K562 (cell line): ENCODE measurements at regions not wholly inside any gene's neighbourhood (a gene's known extent, or its start where the extent isn't known, plus 50 kb on each side); places are given as distances from the start of the nearest gene placed in this dataset.
A peak's percentile ranks its signal among the peaks of the same experiment; 100 is the strongest.

Experiments
- ATAC-seq: fragments of 200-7000 bp; cut with Tn5 transposase; 3 replicates; pipeline ENCODE4 v1.9.1; 2020; ENCODE audit warnings: moderate library complexity
- BruUV-seq: library from RNA; stranded (reverse); fragments of 400-500 nt; replicated peaks from 2 replicates; lab custom pipeline; 2021; lab: Mats Ljungman, UMichigan
- CTCF ChIA-PET: fragments of 300-600 bp; formaldehyde crosslinking; extraction: SDS; loops from one replicate; lab custom pipeline; 2021; ENCODE audit warnings: low intra/inter-chr PET ratio; lab: Yijun Ruan, JAX
- POLR2A ChIA-PET: fragments of 300-600, 350-650 bp; sonication (Branson Sonifier 250); formaldehyde crosslinking; extraction: SDS; loops from one replicate; lab custom pipeline; 2021; ENCODE audit warnings: antibody characterized with exemption, inconsistent platforms; lab: Yijun Ruan, JAX
- DNase-seq, 4 experiments: peaks; one replicate each; pipeline versions ENCODE4 v3.0.0 to v3.0.0-alpha.2; 2011 to 2018; ENCODE audit warnings: low spot score in 3 of 4, mixed read lengths in 3 of 4; ENCODE audit errors: extremely low read depth in 1 of 4
- FAIRE-seq: peaks from 2 replicates; lab custom pipeline; 2011; peaks lifted over from hg19 to GRCh38; lab: Jason Lieb, UNC
- H2AFZ ChIP-seq: 2 replicates; pipeline ENCODE4 v1.6.0; 2011; ENCODE audit warnings: low read depth, low read length, control low read depth, inconsistent platforms
- H3K27ac ChIP-seq: fragments of 200-600 bp; 3 replicates; pipeline ENCODE4 v1.8.0; 2011; ENCODE audit warnings: low read depth, mild to moderate bottlenecking, control low read depth, inconsistent platforms, low read length, moderate library complexity, mixed read lengths; ENCODE audit errors: extremely low read depth
- H3K27me3 ChIP-seq, 2 experiments: fragments of 300-600 bp in 1 of 2; 2 replicates in 1 of 2; 3 replicates in 1 of 2; pipeline versions ENCODE4 v1.6.0 to v1.8.0; 2011; ENCODE audit warnings: inconsistent platforms in 2 of 2, low read length in 2 of 2, mild to moderate bottlenecking in 1 of 2, mixed read lengths in 1 of 2, moderate library complexity in 1 of 2; ENCODE audit not compliant: control insufficient read depth in 2 of 2, insufficient read depth in 2 of 2
- H3K36me3 ChIP-seq: fragments of 300-600 bp; 3 replicates; pipeline ENCODE4 v1.8.0; 2011; ENCODE audit warnings: mild to moderate bottlenecking, low read length, inconsistent platforms; ENCODE audit not compliant: control insufficient read depth, insufficient read depth
- H3K4me1 ChIP-seq, 2 experiments: fragments of 200-600 bp in 1 of 2; replicated peaks in 1 of 2; 2 replicates in 1 of 2; 3 replicates in 1 of 2; pipeline versions ENCODE4 v1.5.1 to v1.8.0; 2011; ENCODE audit warnings: inconsistent platforms in 2 of 2, low read length in 2 of 2, mild to moderate bottlenecking in 1 of 2, mixed read lengths in 1 of 2, moderate library complexity in 1 of 2; ENCODE audit not compliant: control insufficient read depth in 2 of 2, insufficient read depth in 2 of 2
- H3K4me2 ChIP-seq: 2 replicates; pipeline ENCODE4 v1.6.1; 2011; ENCODE audit warnings: low read length, control low read depth, inconsistent platforms, mixed read lengths; ENCODE audit not compliant: insufficient read depth
- H3K4me3 ChIP-seq: fragments of 200-600 bp; sonication (generic), shearing (Covaris generic); 2 replicates; pipeline ENCODE4 v1.5.1; 2016; ENCODE audit warnings: control low read depth, inconsistent platforms
- H3K79me2 ChIP-seq: fragments of 200-600 bp; 3 replicates; pipeline ENCODE4 v1.8.0; 2011; ENCODE audit warnings: low read length, inconsistent platforms; ENCODE audit not compliant: control insufficient read depth, insufficient read depth
- H3K9ac ChIP-seq, 2 experiments: 2 replicates each; pipeline versions ENCODE4 v1.6.0 to v1.6.1; 2011; ENCODE audit warnings: low read depth in 2 of 2, low read length in 2 of 2, control low read depth in 1 of 2, inconsistent platforms in 1 of 2, mild to moderate bottlenecking in 1 of 2, mixed read lengths in 1 of 2; ENCODE audit not compliant: insufficient read depth in 1 of 2
- H3K9me1 ChIP-seq: one replicate; pipeline ENCODE4 v1.6.0; 2011; ENCODE audit warnings: inconsistent platforms, mild to moderate bottlenecking, low read length, moderate library complexity; ENCODE audit not compliant: control insufficient read depth, insufficient read depth
- H3K9me3 ChIP-seq: replicated peaks from 2 replicates; pipeline ENCODE4 v1.5.1; 2011; ENCODE audit warnings: low read depth, low read length, inconsistent platforms; ENCODE audit not compliant: control insufficient read depth, insufficient read depth
- H4K20me1 ChIP-seq: replicated peaks from 2 replicates; pipeline ENCODE4 v1.6.1; 2011; ENCODE audit warnings: low read length, inconsistent platforms, mixed read lengths; ENCODE audit not compliant: control insufficient read depth, insufficient read depth
- RAD51 ChIP-seq: fragments of 450-650 bp; IDR thresholded peaks from 2 replicates; pipeline ENCODE4 v1.7.1; 2016; ENCODE audit warnings: low read depth, mild to moderate bottlenecking, borderline replicate concordance
- WGBS: fragments of 100-300 bp; shearing (Covaris generic); methylation state at CpG from one replicate; pipeline ENCODE4 v1.1.6; 2016; ENCODE audit warnings: low coverage, mixed read lengths; ENCODE audit not compliant: insufficient coverage; ENCODE audit errors: missing lambda C conversion rate; 5-methylcytosine and 5-hydroxymethylcytosine counted together
- in situ Hi-C: fragments of 300-500 bp; cut with MboI; formaldehyde crosslinking; loops from 4 replicates; pipeline ENCODE4 v1.15.0; 2018; ENCODE audit warnings: inconsistent platforms, mixed read lengths
- intact Hi-C: fragments of 100-400 bp; cut with micrococcal nuclease; formaldehyde crosslinking; loops from 2 replicates; pipeline ENCODE4 v1.14.2; 2022
- TF ChIP-seq, protein P1 (sequence below): sonication (generic); formaldehyde crosslinking; IDR thresholded peaks from 2 replicates; pipeline ENCODE4 v1.8.0; 2023; ENCODE audit warnings: mild to moderate bottlenecking, missing genetic modification reagents
- TF ChIP-seq, protein P2 (sequence below), 2 experiments: IDR thresholded peaks; 2 replicates each; pipeline ENCODE4 v1.6.1; 2012; ENCODE audit warnings: improper control_type of control experiment in 2 of 2, low read depth in 2 of 2, low read length in 2 of 2, borderline replicate concordance in 1 of 2
- TF ChIP-seq, protein P3 (sequence below): fragments of 450-650 bp; formaldehyde crosslinking; IDR thresholded peaks from 2 replicates; pipeline ENCODE4 v1.4.0; 2020; ENCODE audit warnings: mild to moderate bottlenecking, mixed read lengths

DNA sequence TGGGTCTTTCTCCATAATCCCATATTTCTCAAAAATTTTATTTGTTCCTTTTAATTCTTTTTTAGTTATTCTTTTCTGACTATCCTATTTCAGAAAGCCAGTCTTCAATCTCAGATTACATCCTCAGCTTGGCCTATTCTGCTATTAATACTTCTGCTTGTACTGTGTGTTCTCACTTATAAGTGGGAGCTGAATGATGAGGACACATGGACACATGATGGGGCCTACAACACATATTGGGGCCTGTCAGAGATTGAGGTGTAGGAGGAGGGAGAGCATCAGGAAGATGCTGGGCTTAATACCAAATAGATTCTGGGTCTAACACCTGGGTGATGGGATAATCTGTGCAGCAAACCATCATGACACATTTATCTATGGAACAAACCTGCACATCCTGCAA, 82.3 kb downstream of the MAGEE1 start:
- in situ Hi-C loops = no loop called here

DNA sequence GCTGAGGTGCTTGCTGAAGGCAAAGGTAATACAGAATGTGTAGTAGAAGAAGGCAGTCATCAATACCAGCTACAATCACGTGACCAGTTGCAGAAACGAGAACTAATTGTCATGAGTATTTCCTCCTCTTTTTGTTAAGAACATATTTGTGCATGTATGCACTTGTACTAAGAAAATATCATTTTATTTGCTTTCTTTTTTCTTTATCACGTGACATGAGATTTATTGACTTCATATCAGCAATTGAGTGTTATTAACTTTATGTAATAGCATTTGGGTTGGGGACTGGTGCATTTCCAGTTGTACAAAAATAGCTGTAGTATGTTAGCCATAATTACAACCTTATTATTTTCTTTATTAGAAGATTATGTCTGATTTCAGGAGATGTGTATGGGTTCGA, 90.0 kb downstream of the MAGEE1 start:
- no peak for FAIRE-seq

More for the DNA sequence above, 82.3 kb downstream of the MAGEE1 start:
- TF ChIP-seq, protein P1, sequence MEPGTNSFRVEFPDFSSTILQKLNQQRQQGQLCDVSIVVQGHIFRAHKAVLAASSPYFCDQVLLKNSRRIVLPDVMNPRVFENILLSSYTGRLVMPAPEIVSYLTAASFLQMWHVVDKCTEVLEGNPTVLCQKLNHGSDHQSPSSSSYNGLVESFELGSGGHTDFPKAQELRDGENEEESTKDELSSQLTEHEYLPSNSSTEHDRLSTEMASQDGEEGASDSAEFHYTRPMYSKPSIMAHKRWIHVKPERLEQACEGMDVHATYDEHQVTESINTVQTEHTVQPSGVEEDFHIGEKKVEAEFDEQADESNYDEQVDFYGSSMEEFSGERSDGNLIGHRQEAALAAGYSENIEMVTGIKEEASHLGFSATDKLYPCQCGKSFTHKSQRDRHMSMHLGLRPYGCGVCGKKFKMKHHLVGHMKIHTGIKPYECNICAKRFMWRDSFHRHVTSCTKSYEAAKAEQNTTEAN (CRISPR knock-in tag) = no peak
- no peak overlapping the region for H3K4me3 ChIP-seq
- H3K9me1 ChIP-seq = no peaks in the 10 kb centered on the region
- H4K20me1 ChIP-seq = no peaks in the 10 kb centered on the region
- H3K9me3 ChIP-seq = no peaks in the 10 kb centered on the region
- ATAC-seq (no peak), DNase-seq (no peak), FAIRE-seq (no peak)
- no peaks in the 10 kb centered on the region for H3K27me3 ChIP-seq
- intact Hi-C loops = no loop called here
- ChIA-PET CTCF (no interaction called here), POLR2A (no interaction called here)
- H3K4me2 ChIP-seq = no peak overlapping the region
- H3K27ac ChIP-seq = no peak overlapping the region
- H3K4me1 ChIP-seq = no peaks in the 10 kb centered on the region
- H3K9ac ChIP-seq = no peak overlapping the region
- H2AFZ ChIP-seq = no peak overlapping the region
- no peaks in the 10 kb centered on the region for H3K36me3 ChIP-seq
- no TSS peak for BruUV-seq
- H3K79me2 ChIP-seq = no peaks in the 10 kb centered on the region

More for the DNA sequence above, 90.0 kb downstream of the MAGEE1 start:
- ATAC-seq (no peak), DNase-seq (no peak)
- Histone ChIP-seq H3K27me3 (no peaks in the 10 kb centered on the region), H3K4me2 (no peak overlapping the region), H3K27ac (no peak overlapping the region), H2AFZ (no peak overlapping the region), H3K9ac (no peak overlapping the region), H3K36me3 (no peaks in the 10 kb centered on the region), H3K79me2 (no peaks in the 10 kb centered on the region), H3K9me1 (no peaks in the 10 kb centered on the region), H4K20me1 (no peaks in the 10 kb centered on the region), H3K9me3 (no peaks in the 10 kb centered on the region), H3K4me1 (no peaks in the 10 kb centered on the region), H3K4me3 (no peak overlapping the region)
- 0% methylated on average over 1 of the region's 4 CpGs for WGBS
- no TSS peak for BruUV-seq
- POLR2A ChIA-PET = no interaction called here
- peak; percentile 17; the same call in 1 of the 2 replicates for TF ChIP-seq RAD51
- TF ChIP-seq, protein P2, sequence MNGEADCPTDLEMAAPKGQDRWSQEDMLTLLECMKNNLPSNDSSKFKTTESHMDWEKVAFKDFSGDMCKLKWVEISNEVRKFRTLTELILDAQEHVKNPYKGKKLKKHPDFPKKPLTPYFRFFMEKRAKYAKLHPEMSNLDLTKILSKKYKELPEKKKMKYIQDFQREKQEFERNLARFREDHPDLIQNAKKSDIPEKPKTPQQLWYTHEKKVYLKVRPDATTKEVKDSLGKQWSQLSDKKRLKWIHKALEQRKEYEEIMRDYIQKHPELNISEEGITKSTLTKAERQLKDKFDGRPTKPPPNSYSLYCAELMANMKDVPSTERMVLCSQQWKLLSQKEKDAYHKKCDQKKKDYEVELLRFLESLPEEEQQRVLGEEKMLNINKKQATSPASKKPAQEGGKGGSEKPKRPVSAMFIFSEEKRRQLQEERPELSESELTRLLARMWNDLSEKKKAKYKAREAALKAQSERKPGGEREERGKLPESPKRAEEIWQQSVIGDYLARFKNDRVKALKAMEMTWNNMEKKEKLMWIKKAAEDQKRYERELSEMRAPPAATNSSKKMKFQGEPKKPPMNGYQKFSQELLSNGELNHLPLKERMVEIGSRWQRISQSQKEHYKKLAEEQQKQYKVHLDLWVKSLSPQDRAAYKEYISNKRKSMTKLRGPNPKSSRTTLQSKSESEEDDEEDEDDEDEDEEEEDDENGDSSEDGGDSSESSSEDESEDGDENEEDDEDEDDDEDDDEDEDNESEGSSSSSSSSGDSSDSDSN (IDR thresholded peaks at IDR 0.05; ENCODE audit: borderline replicate concordance in 1 of 2, low read depth in 2 of 2, low read length in 2 of 2) = no peak
- TF ChIP-seq, protein P3, sequence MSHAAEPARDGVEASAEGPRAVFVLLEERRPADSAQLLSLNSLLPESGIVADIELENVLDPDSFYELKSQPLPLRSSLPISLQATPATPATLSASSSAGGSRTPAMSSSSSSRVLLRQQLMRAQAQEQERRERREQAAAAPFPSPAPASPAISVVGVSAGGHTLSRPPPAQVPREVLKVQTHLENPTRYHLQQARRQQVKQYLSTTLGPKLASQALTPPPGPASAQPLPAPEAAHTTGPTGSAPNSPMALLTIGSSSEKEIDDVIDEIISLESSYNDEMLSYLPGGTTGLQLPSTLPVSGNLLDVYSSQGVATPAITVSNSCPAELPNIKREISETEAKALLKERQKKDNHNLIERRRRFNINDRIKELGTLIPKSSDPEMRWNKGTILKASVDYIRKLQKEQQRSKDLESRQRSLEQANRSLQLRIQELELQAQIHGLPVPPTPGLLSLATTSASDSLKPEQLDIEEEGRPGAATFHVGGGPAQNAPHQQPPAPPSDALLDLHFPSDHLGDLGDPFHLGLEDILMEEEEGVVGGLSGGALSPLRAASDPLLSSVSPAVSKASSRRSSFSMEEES (CRISPR knock-in tag) = peak; percentile 84
- in situ Hi-C loops (no loop called here), intact Hi-C loops (no loop called here)
- CTCF ChIA-PET = no interaction called here
